GM12878 (cell line): ENCODE measurements at regions not wholly inside any gene's neighbourhood (a gene's known extent, or its start where the extent isn't known, plus 50 kb on each side); places are given as distances from the start of the nearest gene placed in this dataset.

ENCODE experiments used
- ATAC-seq: fragments of 200-7000 bp; cut with Tn5 transposase; 3 replicates; pipeline ENCODE4 v1.9.1; 2020; ENCODE audit warnings: mild to moderate bottlenecking, moderate library complexity
- BruUV-seq: library from RNA; stranded (reverse); fragments of 400-500 nt; replicated peaks from 2 replicates; lab custom pipeline; 2021; lab: Mats Ljungman, UMichigan
- CTCF ChIA-PET: fragments of 300-600 bp; sonication (Branson Sonifier 250); formaldehyde crosslinking; extraction: SDS; loops from one replicate; lab custom pipeline; 2021; ENCODE audit warnings: inconsistent platforms; lab: Yijun Ruan, JAX
- POLR2A ChIA-PET: fragments of 350-600 bp; formaldehyde crosslinking; extraction: SDS; loops from one replicate; lab custom pipeline; 2021; ENCODE audit warnings: inconsistent platforms; lab: Charles Lee
- RAD21 ChIA-PET: fragments of 300-600 bp; sonication (Branson Sonifier 250); formaldehyde crosslinking; loops from one replicate; lab custom pipeline; 2023; ENCODE audit warnings: antibody characterized with exemption; ENCODE audit not compliant: unreplicated experiment; lab: Charles Lee
- SMC1A ChIA-PET: fragments of 300-600 bp; sonication (Branson Sonifier 250); formaldehyde crosslinking; loops from one replicate; lab custom pipeline; 2023; ENCODE audit not compliant: unreplicated experiment, uncharacterized antibody; lab: Charles Lee
- DNase-seq: peaks from one replicate; pipeline ENCODE4 v3.0.0-alpha.2; 2011; ENCODE audit warnings: low read depth, low spot score
- FAIRE-seq: peaks from 3 replicates; lab custom pipeline; 2011; peaks lifted over from hg19 to GRCh38; lab: Jason Lieb, UNC
- H2AFZ ChIP-seq: 2 replicates; pipeline ENCODE4 v1.6.0; 2011; ENCODE audit warnings: low read depth, low read length, control low read depth; ENCODE audit not compliant: control insufficient read depth
- H3K27ac ChIP-seq: 2 replicates; pipeline ENCODE4 v1.5.1; 2011; ENCODE audit warnings: control low read depth; ENCODE audit not compliant: control insufficient read depth, insufficient read depth
- H3K27me3 ChIP-seq, 2 experiments: replicated peaks in 1 of 2; 2 replicates each; pipeline versions ENCODE4 v1.6.0 to v1.6.1; 2011; ENCODE audit warnings: low read length in 1 of 2; ENCODE audit not compliant: control insufficient read depth in 2 of 2, insufficient read depth in 2 of 2
- H3K36me3 ChIP-seq, 2 experiments: 2 replicates each; pipeline ENCODE4 v1.5.1; 2011; ENCODE audit warnings: low read length in 1 of 2; ENCODE audit not compliant: control insufficient read depth in 2 of 2, insufficient read depth in 2 of 2
- H3K4me1 ChIP-seq: 2 replicates; pipeline ENCODE4 v1.6.1; 2011; ENCODE audit warnings: mild to moderate bottlenecking, low read length, moderate library complexity, mixed read lengths; ENCODE audit not compliant: control insufficient read depth, insufficient read depth
- H3K4me2 ChIP-seq: 2 replicates; pipeline ENCODE4 v1.6.0; 2011; ENCODE audit warnings: control low read depth; ENCODE audit not compliant: control insufficient read depth, insufficient read depth
- H3K4me3 ChIP-seq: fragments of 200-600 bp; sonication (generic); 2 replicates; pipeline ENCODE4 v1.5.1; 2016
- H3K79me2 ChIP-seq: 2 replicates; pipeline ENCODE4 v1.6.0; 2011; ENCODE audit warnings: low read length; ENCODE audit not compliant: control insufficient read depth, insufficient read depth
- H3K9ac ChIP-seq: 2 replicates; pipeline ENCODE4 v1.8.0; 2011; ENCODE audit warnings: low read length, control low read depth, mixed read lengths; ENCODE audit not compliant: control insufficient read depth, insufficient read depth
- H3K9me3 ChIP-seq: replicated peaks from 3 replicates; pipeline ENCODE4 v1.5.1; 2011; ENCODE audit warnings: mild to moderate bottlenecking, low read length; ENCODE audit not compliant: control insufficient read depth, insufficient read depth
- H4K20me1 ChIP-seq: 2 replicates; pipeline ENCODE4 v1.6.0; 2011; ENCODE audit not compliant: control insufficient read depth, insufficient read depth
- CEBPB ChIP-seq, 2 experiments: fragments of 150-350 bp in 1 of 2; IDR thresholded peaks; 2 replicates each; pipeline ENCODE4 v1.6.1; 2012 to 2014; ENCODE audit warnings: low read depth in 2 of 2, low read length in 2 of 2, borderline replicate concordance in 1 of 2, inconsistent platforms in 1 of 2
- KDM1A ChIP-seq: fragments of 200-600 bp; sonication (generic); IDR thresholded peaks from 2 replicates; pipeline ENCODE4 v1.6.1; 2016; ENCODE audit warnings: borderline replicate concordance
- MYC ChIP-seq: IDR thresholded peaks from 2 replicates; pipeline ENCODE4 v1.6.1; 2011; ENCODE audit warnings: mild to moderate bottlenecking, low read length, moderate library complexity, inconsistent platforms; ENCODE audit not compliant: insufficient read depth, insufficient replicate concordance, insufficient read length, severe bottlenecking
- RFX5 ChIP-seq: IDR thresholded peaks from 2 replicates; pipeline ENCODE4 v1.6.1; 2011; ENCODE audit warnings: low read depth, low read length, improper control_type of control experiment
- SMARCA5 ChIP-seq: fragments of 450-650 bp; IDR thresholded peaks from 2 replicates; pipeline ENCODE4 v1.6.1; 2017; ENCODE audit warnings: mild to moderate bottlenecking
- SMC3 ChIP-seq: IDR thresholded peaks from 2 replicates; pipeline ENCODE4 v1.6.1; 2011; ENCODE audit warnings: low read length, improper control_type of control experiment, borderline replicate concordance
- SP1 ChIP-seq: IDR thresholded peaks from one replicate; pipeline ENCODE4 v1.6.1; 2011; ENCODE audit warnings: low read depth, low read length
- SREBF1 ChIP-seq: IDR thresholded peaks from 2 replicates; pipeline ENCODE4 v1.6.1; 2012; ENCODE audit warnings: mild to moderate bottlenecking, low read length
- ZNF217 ChIP-seq: fragments of 450-650 bp; IDR thresholded peaks from 2 replicates; pipeline ENCODE4 v1.6.1; 2017; ENCODE audit warnings: antibody characterized with exemption, mild to moderate bottlenecking
- WGBS: methylation state at CpG from one replicate; pipeline ENCODE4 v1.1.6; 2016; ENCODE audit warnings: low lambda C conversion rate; ENCODE audit not compliant: insufficient replicate concordance, insufficient coverage; ENCODE audit errors: missing lambda C conversion rate; 5-methylcytosine and 5-hydroxymethylcytosine counted together
- in situ Hi-C: fragments of 300-500 bp; cut with MboI; formaldehyde crosslinking; loops from 9 replicates; pipeline ENCODE4 v1.14.3; 2018; ENCODE audit warnings: mixed read lengths
- intact Hi-C: fragments of 100-400 bp; cut with micrococcal nuclease; formaldehyde crosslinking; loops from one replicate; pipeline ENCODE4 v1.14.2; 2022; ENCODE audit not compliant: unreplicated experiment
- TF ChIP-seq, protein P1 (sequence below): fragments of 450-650 bp; IDR thresholded peaks from 2 replicates; pipeline ENCODE4 v1.6.1; 2017; ENCODE audit warnings: low read depth, mild to moderate bottlenecking, moderate library complexity
- TF ChIP-seq, protein P2 (sequence below): IDR thresholded peaks from 2 replicates; pipeline ENCODE4 v1.6.1; 2012; ENCODE audit warnings: mild to moderate bottlenecking, low read depth, low read length
- TF ChIP-seq, protein P3 (sequence below): IDR thresholded peaks from 2 replicates; pipeline ENCODE4 v1.6.1; 2012; ENCODE audit warnings: low read length, inconsistent platforms

DNA sequence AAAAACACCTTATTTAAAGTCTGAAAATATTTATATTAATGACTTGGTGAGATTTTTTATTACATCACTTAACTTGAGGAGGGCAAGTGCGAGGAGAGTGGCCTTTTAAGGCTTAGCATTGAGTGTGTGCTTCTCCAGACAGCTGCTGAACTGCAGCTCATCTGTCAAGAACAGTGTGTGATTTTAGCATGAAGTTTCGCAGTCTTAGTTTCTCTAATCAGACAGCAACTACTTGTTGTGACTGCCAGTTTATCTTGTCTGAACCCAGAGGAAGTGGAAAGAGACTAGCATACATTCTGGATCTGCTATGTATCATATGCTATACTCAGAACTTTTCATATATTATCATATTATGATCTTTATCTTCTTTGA lies 291.7 kb upstream of the ROPN1 start:
- Histone ChIP-seq H2AFZ (no peak overlapping the region), H3K27me3 (no peaks in the 10 kb centered on the region; a peak in 1 of 4 replicates), H3K36me3 (no peaks in the 10 kb centered on the region), H3K79me2 (no peaks in the 10 kb centered on the region), H3K4me2 (no peak overlapping the region), H3K9me3 (no peaks in the 10 kb centered on the region), H4K20me1 (no peaks in the 10 kb centered on the region; the same call in 1 of the 2 replicates), H3K27ac (no peak overlapping the region), H3K9ac (no peak overlapping the region), H3K4me3 (no peak overlapping the region), H3K4me1 (no peaks in the 10 kb centered on the region)
- no TSS peak for BruUV-seq
- no peak for TF ChIP-seq SMARCA5
- no peak for TF ChIP-seq RFX5
- TF ChIP-seq, protein P1, sequence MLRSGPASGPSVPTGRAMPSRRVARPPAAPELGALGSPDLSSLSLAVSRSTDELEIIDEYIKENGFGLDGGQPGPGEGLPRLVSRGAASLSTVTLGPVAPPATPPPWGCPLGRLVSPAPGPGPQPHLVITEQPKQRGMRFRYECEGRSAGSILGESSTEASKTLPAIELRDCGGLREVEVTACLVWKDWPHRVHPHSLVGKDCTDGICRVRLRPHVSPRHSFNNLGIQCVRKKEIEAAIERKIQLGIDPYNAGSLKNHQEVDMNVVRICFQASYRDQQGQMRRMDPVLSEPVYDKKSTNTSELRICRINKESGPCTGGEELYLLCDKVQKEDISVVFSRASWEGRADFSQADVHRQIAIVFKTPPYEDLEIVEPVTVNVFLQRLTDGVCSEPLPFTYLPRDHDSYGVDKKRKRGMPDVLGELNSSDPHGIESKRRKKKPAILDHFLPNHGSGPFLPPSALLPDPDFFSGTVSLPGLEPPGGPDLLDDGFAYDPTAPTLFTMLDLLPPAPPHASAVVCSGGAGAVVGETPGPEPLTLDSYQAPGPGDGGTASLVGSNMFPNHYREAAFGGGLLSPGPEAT = no peak
- TF ChIP-seq SREBF1 = no peak
- no peak for TF ChIP-seq CEBPB (IDR thresholded peaks at IDR 0.05; ENCODE audit: borderline replicate concordance in 1 of 2, low read depth in 2 of 2, low read length in 2 of 2)
- TF ChIP-seq ZNF217 = no peak
- no peak for TF ChIP-seq KDM1A
- TF ChIP-seq SP1 = no peak
- TF ChIP-seq, protein P2, sequence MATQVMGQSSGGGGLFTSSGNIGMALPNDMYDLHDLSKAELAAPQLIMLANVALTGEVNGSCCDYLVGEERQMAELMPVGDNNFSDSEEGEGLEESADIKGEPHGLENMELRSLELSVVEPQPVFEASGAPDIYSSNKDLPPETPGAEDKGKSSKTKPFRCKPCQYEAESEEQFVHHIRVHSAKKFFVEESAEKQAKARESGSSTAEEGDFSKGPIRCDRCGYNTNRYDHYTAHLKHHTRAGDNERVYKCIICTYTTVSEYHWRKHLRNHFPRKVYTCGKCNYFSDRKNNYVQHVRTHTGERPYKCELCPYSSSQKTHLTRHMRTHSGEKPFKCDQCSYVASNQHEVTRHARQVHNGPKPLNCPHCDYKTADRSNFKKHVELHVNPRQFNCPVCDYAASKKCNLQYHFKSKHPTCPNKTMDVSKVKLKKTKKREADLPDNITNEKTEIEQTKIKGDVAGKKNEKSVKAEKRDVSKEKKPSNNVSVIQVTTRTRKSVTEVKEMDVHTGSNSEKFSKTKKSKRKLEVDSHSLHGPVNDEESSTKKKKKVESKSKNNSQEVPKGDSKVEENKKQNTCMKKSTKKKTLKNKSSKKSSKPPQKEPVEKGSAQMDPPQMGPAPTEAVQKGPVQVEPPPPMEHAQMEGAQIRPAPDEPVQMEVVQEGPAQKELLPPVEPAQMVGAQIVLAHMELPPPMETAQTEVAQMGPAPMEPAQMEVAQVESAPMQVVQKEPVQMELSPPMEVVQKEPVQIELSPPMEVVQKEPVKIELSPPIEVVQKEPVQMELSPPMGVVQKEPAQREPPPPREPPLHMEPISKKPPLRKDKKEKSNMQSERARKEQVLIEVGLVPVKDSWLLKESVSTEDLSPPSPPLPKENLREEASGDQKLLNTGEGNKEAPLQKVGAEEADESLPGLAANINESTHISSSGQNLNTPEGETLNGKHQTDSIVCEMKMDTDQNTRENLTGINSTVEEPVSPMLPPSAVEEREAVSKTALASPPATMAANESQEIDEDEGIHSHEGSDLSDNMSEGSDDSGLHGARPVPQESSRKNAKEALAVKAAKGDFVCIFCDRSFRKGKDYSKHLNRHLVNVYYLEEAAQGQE = no peak
- no peak for TF ChIP-seq MYC
- TF ChIP-seq, protein P3, sequence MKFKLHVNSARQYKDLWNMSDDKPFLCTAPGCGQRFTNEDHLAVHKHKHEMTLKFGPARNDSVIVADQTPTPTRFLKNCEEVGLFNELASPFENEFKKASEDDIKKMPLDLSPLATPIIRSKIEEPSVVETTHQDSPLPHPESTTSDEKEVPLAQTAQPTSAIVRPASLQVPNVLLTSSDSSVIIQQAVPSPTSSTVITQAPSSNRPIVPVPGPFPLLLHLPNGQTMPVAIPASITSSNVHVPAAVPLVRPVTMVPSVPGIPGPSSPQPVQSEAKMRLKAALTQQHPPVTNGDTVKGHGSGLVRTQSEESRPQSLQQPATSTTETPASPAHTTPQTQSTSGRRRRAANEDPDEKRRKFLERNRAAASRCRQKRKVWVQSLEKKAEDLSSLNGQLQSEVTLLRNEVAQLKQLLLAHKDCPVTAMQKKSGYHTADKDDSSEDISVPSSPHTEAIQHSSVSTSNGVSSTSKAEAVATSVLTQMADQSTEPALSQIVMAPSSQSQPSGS = no peak
- TF ChIP-seq SMC3 = no peak
- SMC1A ChIA-PET = interaction anchor here (1.0 kb wide), 1 partner anchor 203 kb away, joined by 3 read pairs; no protein-coding TSS in a partner anchor
- POLR2A ChIA-PET = no interaction called here
- WGBS = 13% methylated on average over 2 of the region's 2 CpGs
- in situ Hi-C loops (no loop called here), intact Hi-C loops (loop anchor here (10.0 kb wide), 1 partner anchor 199 kb away; no protein-coding TSS in a partner anchor)
- CTCF ChIA-PET = interaction anchor here (0.8 to 3.6 kb wide), 4 partner anchors 10 to 267 kb away, joined by 3 to 22 read pairs (median 5); no protein-coding TSS in a partner anchor
- FAIRE-seq = no peak
- RAD21 ChIA-PET = interaction anchor here (3.0 kb wide), 1 partner anchor 267 kb away, joined by 13 read pairs; no protein-coding TSS in a partner anchor
- DNase-seq = no peak
- ATAC-seq = no peak
